Dermis blood vessel endothelial cell (primary cell): ENCODE measurements at regions not wholly inside any gene's neighbourhood (a gene's known extent, or its start where the extent isn't known, plus 50 kb on each side); places are given as distances from the start of the nearest gene placed in this dataset.
"Not testable (repeated sequence)": the region's sequence is repeated elsewhere in the genome, so short reads cannot be mapped to it uniquely, and the experiment has no call there.

Experiments
- DNase-seq: peaks from one replicate; pipeline ENCODE4 v3.0.0; 2010

DNA sequence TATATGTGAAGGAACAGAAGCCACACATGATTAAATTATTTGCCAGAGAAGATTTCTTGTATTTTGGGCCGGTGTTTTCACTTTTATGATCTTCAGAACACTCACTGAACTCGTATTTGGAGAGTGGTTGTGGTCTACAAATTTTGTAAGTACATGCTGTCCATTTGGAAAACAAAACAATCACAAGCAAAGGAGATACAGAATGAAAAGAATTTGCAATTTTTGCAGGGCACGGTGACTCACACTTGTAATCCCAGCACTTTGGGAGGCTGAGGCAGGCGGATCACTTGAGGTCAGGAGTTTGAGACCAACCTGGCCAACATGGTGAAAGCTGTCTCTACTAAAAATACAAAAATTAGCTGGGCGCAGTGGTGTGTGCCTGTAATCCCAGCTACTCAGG is 282.0 kb downstream of the C1D start:
- DNase-seq = not testable (repeated sequence)

DNA sequence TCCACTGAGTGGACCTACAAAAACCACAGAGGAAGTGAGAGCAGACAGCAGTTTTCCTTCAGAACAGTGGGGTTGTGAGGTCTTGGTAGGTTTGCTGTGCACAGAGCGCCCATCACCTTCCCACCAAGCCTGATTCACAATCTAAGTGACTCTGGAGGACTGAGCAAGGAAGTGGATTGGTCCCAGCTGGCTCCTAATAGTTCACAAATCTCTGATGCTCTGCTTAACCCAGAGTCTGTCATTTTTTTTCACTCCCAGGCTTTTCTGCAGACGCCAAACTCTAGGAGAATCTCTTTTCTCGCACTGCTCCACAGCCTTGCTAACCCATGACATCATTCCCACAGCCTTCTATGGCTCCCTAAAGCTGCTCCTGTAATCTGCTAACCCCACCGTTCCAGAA is 280.4 kb downstream of the C1D start:
- DNase-seq = no peak

DNA sequence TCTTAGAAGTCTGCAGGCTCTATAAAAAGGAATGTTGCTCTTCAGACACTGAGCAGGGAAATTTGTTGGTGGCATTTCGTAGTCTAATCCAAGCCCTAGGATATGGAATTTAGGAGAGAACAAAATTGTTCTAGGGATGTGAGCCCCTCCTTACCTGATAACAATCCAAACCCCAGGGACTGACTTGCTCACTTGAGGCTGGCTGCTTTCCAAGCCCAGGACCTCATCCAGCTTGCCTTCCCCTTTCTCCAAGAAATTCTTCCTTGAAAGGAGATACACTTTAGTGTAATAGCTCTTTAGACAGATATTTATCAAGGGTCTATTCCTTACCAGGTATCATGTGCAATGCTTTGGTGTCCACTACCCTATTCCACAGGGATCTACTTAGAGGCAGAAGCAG is 279.8 kb downstream of the C1D start:
- no peak for DNase-seq

DNA sequence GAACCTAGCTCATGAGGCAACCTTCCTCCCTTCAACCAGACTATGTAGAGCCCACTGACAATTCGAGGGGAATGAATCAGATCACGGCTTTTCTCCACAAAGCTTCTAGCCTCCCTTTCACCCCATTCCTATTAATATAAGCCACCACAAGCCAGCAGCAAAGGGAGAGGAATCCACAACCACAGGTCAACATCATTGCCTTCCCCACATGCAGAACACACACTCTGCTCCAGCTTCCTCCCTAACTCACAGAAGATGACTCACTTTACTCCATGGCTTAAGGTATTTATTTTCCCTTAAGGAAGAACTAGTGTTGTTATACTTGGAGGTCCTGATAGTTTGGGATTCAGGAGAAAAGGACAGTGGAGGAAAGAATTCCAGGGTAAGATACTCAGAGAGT is 272.2 kb downstream of the C1D start:
- no peak for DNase-seq

DNA sequence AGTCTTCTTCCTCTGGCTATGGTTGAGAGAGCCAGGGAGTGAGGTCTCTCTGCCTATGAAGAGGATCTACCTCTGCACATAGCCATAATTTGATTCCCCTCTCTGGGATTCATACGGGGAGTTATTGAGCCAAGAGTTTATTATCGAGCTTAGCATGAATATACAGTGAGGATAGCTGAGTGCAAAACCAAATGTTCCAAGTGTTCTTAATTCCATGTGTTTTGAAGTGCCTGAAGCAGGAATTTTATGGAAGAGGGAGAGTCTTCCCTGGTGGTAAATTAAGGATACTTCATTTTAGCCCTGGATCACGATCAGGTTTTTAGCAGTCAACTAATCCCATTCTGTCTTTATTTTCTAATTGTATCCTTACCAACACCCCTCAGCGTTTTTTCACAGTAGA is 270.6 kb downstream of the C1D start:
- DNase-seq = no peak

DNA sequence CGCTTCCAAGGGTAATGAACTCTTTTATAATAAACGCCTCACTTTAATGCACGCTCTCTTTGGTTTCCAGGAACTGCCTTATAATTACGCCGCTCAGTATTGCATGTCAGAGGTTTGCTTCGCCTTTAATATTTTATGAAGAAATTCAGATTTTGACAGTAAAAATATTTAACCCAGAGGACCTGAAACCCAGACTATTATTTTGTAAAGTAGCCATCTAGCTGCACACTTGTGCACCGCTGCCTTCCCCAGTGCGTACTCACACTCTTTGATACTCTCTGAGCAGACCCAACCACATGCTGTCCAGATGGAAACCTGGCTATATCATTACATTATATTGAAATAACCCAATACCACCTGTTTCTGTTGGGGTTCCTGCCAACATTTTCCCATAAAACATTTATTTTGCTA is 270.1 kb downstream of the C1D start:
- no peak for DNase-seq

DNA sequence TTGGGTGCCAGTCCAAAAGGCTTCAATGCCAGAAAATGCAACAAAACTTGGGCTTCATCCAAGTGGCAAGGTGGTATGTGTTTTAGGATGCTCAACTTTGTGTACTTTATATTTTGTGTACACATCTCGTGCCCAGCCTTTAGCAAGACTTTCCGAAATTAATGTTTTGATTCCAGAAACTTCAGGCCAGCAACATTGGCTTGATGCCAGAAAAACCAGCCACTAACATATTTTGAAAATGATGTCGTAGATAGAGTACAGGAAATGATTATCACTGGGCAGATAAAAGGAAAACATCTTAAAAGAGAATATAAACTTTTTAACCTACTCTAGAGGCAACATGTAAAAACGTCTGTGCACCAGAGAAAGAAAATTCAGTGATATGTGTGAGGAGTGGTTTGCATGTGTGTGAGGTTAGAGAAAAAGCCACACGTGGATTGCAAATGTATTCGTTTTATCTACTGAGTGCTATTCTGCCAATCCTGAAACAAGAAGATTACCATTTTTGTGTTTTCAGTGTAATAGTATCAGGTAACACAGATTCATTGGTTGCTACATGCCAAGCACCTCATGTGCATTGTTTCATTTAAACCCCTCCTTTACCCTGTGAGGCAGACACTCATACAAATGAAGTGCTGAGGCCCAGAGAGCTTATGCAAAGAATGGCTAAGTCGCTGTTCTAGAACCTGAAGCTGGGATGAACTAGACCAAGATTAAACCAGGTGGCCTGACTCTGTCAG is 264.8 kb downstream of the C1D start:
- peak; percentile 39 for DNase-seq

DNA sequence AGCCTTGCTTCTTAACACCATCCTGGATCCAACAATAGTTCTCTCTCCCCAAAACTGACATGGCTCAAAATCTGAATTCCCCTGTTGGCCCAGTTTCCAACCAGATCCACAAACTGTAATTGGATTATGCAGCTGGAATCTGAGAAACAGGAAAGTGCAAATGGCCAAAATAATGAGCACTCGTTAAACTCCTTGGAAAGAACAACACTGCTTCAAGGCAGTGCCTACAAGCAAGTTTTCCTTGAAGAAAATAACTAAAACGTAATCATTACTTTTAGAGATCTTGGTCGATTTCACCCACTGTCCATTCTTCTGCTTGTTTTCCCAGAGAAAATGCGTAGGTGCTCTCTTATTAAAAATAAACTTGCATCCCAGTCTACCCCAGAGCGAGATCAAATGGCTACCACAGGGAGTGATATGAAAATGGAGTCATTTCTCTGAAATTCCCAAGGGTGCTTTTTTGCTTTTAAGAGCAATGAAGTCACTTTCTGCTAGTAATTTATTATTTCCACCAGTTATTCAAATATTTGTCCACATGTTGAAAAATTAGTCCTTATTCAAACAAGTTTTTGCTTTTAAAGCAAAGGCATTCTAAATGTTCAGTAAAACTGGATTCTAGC is 264.2 kb downstream of the C1D start:
- no peak for DNase-seq

DNA sequence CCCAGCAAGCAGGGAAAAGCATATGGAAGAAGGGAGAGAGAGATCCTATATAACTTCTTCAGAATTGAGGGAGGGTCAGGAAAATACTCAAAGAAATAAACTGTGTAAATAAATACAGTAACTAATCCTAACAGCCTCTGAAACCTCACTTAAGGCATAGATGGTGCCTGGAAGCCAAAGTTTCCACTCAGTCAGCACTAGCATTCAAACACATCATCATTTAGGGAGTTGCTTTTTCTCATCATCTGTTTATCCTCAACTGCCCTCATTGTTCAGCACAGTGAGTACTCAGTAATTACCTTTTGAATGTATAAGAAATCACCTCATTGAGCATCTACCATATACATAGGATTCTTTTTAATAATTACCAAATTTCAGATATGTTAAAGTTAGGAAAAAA is 262.9 kb downstream of the C1D start:
- DNase-seq = no peak

DNA sequence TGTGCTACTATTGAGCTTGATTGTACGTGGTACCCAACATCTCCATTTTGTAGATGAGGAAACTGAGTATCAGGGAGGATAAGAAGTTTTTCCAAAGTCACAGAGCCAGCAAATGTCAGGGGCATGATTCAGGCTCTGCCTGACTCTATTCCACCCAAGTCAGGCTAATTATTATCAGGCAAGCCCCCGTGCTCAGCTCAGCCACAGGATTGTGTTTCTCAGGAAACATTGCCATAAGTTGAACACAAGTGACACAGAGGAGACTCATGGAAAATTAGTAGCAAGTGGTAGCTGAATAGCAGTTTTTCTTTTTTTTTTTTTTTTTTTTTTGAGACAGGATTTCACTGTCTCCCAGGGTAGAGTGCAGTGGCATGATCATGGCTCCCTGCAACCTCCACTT is 260.5 kb downstream of the C1D start:
- no peak for DNase-seq

DNA sequence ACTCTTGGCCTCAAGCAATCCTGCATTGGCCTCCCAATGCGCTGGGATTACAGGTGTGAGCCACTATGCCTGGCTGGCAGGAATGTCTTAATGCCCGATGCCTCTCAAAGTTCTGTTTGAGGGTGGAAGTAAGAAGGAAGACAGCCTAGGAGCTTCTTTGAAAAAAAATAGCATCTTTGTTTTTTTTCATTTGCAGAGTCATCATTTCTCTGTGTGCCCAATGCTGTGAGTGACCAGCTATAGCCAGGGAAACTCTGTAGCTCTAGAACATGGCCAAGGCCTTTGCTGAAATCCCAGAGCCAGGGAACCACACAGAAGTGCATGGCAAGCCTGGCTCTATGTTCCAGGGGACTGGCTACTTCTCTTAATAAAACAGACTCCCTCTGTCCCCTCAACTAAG is 260.0 kb downstream of the C1D start:
- no peak for DNase-seq

DNA sequence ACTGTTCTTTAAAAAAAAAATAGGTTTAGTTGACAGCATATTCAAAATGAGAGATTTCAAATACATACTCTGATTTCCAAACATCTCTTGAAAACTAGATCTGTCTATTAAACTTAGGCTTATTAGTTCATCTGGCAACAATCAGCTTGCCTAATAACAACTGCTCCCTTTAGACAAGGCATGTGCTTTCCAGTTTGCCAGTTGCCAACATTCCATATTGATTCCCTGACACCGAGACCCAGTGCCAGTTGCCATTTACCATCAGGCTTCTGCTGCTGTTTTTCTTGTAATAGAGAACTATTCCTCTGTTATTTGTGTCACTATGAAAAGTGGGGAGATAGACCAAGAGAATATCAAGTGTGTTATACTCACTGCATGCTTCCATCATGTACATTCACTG is 256.0 kb downstream of the C1D start:
- no peak for DNase-seq

DNA sequence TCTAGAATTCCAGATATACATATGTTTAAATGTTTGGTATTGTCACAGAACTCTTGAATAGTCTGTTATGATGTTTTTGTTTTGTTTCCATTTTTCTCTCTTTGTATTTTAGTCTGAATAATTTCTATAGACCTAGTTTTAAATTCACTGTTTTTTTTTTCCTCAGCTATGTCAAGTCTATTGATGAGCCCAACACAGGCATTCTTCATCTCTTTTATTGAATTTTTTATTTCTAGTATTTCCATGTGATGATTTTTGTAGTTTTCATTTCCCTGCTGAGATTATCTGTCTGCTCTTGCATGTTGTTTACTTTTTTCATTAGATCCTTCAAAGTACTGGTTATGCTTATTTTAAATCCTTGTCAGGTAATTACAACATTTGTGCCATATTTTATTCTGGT is 254.7 kb downstream of the C1D start:
- no peak for DNase-seq

DNA sequence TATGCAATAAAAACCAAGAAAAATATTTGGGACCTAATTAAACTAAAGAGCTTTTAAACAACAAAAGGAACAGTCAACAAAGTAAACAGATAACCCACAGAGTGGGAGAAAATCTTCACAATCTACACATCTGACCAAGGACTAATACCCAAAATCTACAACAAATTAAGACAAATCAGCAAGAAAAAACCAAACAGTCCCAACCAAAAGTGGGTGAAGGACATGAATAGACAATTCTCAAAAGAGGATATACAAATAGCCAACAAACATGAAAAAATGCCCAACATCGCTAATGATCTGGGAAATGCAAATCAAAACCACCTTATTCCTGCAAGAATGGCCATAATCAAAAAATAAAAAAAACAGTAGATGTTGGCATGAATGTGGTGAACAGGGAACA is 250.1 kb downstream of the C1D start:
- DNase-seq = no peak

DNA sequence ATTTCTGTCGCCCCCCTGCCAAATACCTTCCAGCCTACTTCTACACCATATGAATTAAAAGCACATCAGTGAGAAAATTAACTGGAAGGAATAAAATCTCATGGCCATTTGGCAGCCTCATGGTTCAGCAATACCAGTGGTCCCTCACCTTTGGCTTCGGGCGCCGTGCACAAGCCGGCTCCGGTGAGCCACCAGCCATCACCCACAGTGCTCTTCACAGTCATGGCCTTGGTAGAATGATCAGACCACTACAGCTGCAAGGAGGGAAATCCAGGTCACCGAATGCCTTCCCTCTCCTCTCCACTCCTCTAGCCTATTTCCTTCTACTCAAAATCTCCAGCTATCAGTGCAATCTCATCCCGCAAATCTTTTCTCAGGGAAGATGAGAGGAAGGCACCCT is 239.1 kb downstream of the C1D start:
- no peak for DNase-seq

DNA sequence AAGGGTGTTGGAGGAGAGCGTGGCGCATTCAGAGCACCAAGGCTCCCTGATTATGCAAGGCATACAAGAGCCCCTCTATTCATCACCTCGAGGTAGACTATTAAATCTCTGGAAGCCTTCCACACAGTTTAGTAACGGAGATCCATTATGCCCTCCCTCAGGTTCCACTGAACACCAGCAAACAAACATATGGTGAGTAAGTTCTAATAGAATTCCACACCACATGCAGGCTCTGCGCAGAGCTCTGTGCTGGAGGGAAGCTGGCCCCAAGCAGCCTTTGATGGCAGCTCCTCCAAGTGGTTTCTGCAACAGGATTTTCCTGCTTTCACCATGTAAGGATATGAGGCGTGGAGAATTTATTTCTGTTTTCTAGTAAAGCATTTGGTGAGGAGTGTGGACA is 238.6 kb downstream of the C1D start:
- no peak for DNase-seq

DNA sequence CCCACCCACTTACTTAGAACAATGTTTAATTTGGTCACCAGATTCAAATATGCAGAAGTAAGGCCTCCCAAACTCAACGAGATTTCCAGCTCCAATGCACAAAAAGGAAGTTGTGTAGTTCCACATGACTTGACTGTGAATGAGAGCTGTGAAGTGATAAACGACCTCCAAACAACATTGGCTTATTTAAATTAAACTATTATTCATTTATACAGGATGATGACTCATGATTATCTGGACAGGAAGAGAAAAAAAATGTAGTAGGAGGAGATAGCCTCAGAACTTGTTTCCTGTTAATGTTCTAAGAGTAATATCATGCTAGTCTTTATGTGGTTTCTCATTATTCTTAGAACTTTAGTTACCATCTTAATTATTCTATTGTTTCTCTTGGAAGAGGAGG is 237.3 kb downstream of the C1D start:
- DNase-seq = peak; percentile 88

DNA sequence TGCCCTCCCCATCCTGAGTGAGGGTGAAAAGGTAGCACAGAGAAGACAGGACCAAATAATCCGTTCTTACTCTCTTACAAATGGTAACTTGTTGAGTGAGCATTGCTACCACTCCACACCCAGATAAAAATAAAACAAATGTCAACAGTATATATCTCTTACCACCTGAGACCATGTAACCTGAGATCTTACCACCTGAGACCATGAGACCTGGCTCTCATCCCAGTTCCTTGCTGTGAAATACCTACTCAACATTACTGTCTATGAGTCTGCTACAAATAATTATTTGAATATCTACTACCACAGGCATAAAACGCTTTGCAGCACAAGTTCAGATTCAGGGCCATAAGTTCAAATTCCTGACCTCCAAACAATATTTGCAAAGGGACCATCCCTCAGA is 234.7 kb downstream of the C1D start:
- no peak for DNase-seq

DNA sequence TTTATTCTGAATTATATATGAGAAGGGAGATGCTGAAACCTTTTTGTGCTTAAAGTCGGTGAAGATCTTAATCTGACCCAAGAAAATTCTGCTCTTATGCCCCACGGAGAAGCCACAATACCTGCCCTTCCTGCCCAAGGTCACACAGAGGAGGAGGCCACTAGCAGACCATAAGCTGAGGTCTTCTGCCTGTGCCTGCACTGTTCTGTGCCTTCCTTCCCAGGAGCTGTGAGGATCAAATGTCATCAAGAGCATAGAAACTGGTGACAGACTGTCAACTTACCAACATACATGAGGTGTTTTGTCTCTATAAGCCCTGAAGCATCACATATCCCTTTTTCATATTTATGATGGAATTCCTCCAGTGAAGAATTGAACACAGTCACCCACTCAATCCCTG is 233.3 kb downstream of the C1D start:
- DNase-seq = no peak

DNA sequence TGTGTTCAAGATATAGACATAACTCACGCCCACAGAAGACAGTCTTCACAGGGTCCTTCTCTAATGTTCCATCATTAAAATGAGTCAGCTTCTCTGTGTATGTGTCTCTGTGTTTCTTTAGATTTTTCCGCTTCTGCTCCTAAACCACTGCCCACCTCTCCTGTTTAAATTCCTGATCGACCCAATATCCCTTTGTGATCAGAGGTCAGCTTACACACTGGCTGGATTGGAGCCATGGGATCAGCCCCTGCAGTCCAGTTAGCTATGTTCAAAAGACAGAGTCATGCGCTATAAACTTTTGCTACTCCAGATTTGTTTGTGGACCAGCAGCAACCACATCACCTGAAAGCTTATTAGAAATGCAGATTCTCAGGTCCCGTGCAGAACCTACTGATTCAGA is 229.2 kb downstream of the C1D start:
- no peak for DNase-seq

DNA sequence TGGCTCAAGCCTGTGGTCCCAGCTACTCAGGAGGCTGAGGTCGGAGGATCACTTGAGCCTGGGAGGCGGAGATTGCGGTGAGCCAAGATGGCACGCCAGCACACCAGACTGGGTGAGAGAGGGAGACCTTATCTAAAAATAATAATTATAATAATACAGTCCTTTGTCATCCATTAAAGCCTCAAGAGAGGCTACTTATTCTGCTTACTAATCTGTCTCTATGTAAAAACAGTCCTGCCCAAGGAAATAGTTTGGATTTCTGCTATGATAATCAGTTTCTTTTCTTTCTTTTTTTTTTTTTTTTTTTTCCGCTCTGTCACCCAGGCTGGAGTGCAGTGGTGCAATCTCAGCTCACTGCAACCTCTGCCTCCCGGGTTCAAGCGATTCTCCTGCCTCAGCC is 228.3 kb downstream of the C1D start:
- no peak for DNase-seq

DNA sequence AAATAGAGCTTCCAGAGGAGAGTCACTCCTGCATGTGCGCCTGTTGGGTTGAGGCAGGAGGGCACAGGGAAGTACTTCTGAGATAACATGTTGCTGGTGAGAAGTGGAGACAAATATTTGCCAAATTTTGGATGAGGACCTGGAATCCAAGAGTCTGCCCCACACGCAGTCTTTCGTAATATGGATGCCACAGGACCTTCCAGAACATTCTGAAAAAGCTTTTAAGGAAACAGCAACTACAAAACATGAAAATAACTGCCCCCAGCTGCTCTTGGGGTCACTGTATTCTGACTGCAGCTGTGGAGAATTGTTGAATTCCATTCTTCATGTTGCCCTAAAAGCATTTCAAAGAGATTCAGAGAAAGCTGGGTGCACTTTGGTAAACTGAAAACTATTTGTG is 227.5 kb downstream of the C1D start:
- no peak for DNase-seq

DNA sequence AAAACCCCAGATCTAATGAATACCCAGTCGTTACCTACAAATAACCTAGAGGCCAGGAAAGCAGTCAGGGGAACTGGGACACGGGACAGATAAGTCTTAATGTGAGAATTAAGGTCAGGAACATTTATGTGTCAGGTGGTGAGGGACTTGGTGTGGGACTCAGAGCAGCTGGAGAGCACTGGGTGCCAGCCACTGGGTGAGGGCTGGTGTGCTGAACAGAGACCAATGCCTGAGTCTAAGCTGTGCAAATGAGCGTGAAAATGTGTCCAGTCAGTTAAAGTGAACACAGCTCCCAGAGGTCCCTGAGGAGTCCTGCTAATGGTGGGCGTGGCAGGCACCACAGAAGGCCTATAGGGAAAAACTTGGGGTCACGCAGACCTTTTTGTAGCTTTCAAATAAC is 225.9 kb downstream of the C1D start:
- no peak for DNase-seq

DNA sequence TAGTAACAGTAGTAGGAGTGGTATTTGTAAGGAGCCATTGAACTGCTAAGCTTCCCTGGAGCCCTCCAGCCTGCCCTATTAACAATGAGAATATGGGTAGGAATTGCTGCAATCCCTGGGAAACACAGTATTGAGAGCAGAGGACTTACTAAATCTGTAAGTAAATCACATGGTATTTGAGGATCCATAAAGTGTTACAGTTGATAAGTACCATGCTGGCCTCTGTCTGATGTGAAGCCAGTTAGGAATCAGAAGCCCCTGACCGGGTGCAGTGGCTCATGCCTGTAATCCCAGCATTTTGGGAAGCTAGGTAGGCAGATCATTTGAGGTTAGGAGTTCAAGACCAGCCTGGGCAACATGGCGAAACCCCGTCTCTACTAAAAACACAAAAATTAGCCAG is 224.6 kb downstream of the C1D start:
- DNase-seq = no peak

DNA sequence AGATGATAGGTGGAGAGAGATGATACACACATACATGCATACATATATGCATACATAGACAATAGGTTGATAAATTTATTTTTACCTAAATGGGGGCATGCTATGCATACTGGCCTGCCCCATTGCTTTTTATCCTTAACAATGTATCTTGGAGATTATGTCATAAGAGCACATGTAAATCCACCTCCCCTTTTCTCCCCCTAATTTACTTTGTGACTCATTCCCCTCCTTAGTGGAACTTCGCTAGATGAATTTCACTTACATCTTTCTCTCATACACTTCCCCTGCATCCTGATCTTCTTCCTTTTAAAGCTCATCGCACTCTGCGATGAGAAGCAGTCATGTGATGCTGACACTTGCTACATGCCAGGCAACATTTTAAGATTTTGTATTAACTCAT is 223.6 kb downstream of the C1D start:
- DNase-seq = peak; percentile 13
